GM06990 (cell line): ENCODE measurements at regions not wholly inside any gene's neighbourhood (a gene's known extent, or its start where the extent isn't known, plus 50 kb on each side); places are given as distances from the start of the nearest gene placed in this dataset.

Experiments used
- DNase-seq: peaks from one replicate; pipeline ENCODE4 v3.0.0-alpha.2; 2011; ENCODE audit not compliant: insufficient read length; ENCODE audit errors: extremely low read depth
- H3K27me3 ChIP-seq: replicated peaks from 2 replicates; pipeline ENCODE4 v1.6.0; 2011; ENCODE audit warnings: low read length; ENCODE audit not compliant: control insufficient read depth, insufficient read depth
- H3K36me3 ChIP-seq: 2 replicates; pipeline ENCODE4 v1.5.1; 2011; ENCODE audit warnings: low read length; ENCODE audit not compliant: control insufficient read depth, insufficient read depth
- H3K4me3 ChIP-seq: replicated peaks from 2 replicates; pipeline ENCODE4 v1.5.1; 2011; ENCODE audit warnings: low read depth, mild to moderate bottlenecking, control low read depth, low read length
- CTCF ChIP-seq: IDR thresholded peaks from 2 replicates; pipeline ENCODE4 v1.5.1; 2011; ENCODE audit warnings: low read length, control low read depth, mild to moderate bottlenecking, inconsistent platforms; ENCODE audit not compliant: insufficient read depth, poor library complexity, severe bottlenecking

- no peak for DNase-seq
- H3K36me3 ChIP-seq, result no peaks in the 10 kb centered on the region
- no peak for TF ChIP-seq CTCF
- H3K4me3 ChIP-seq, result no peak overlapping the region
- H3K27me3 ChIP-seq, result no peaks in the 10 kb centered on the region
Measured at GRCh38 chr3:74357881-74358280, 256.6 kb downstream of the CNTN3 start.

- no peaks in the 10 kb centered on the region for H3K27me3 ChIP-seq
- no peak for DNase-seq
- no peak for TF ChIP-seq CTCF
- H3K36me3 ChIP-seq, result no peaks in the 10 kb centered on the region
- no peak overlapping the region for H3K4me3 ChIP-seq
Measured at GRCh38 chr3:74353039-74353438, 261.4 kb downstream of the CNTN3 start.

GRCh38 chr3:74352166-74352565 is 262.3 kb downstream of the CNTN3 start:
- no peak overlapping the region for H3K4me3 ChIP-seq
- TF ChIP-seq CTCF, result no peak
- H3K36me3 ChIP-seq, result no peaks in the 10 kb centered on the region
- no peaks in the 10 kb centered on the region for H3K27me3 ChIP-seq
- no peak for DNase-seq

GRCh38 chr3:74351213-74351612 is 263.2 kb downstream of the CNTN3 start:
- TF ChIP-seq CTCF, result no peak
- Histone ChIP-seq H3K4me3 (no peak overlapping the region), H3K36me3 (no peaks in the 10 kb centered on the region), H3K27me3 (no peaks in the 10 kb centered on the region)
- no peak for DNase-seq

GRCh38 chr3:74349015-74349414 is 265.4 kb downstream of the CNTN3 start:
- H3K4me3 ChIP-seq, result no peak overlapping the region
- no peak for TF ChIP-seq CTCF

GRCh38 chr3:74347563-74348268 is 266.7 kb downstream of the CNTN3 start:
- TF ChIP-seq CTCF, result no peak
- no peaks in the 10 kb centered on the region for H3K36me3 ChIP-seq
- no peaks in the 10 kb centered on the region for H3K27me3 ChIP-seq
- no peak overlapping the region for H3K4me3 ChIP-seq
- no peak for DNase-seq

More at GRCh38 chr3:74349015-74349414, 265.4 kb downstream of the CNTN3 start:
- no peaks in the 10 kb centered on the region for H3K27me3 ChIP-seq
- no peaks in the 10 kb centered on the region for H3K36me3 ChIP-seq
- no peak for DNase-seq
